WTC11 (cell line): ENCODE measurements at regions not wholly inside any gene's neighbourhood (a gene's known extent, or its start where the extent isn't known, plus 50 kb on each side); places are given as distances from the start of the nearest gene placed in this dataset.

Experiments used
- ATF2 ChIP-seq: sonication (generic); formaldehyde crosslinking; IDR thresholded peaks from 2 replicates; pipeline ENCODE4 v1.8.1; 2022; ENCODE audit warnings: low read depth, missing genetic modification reagents, borderline replicate concordance
- CTCF ChIP-seq: fragments of 200-600 bp; IDR thresholded peaks from 2 replicates; pipeline ENCODE4 v1.8.0; 2022; ENCODE audit warnings: antibody characterized with exemption
- E2F1 ChIP-seq: sonication (generic); formaldehyde crosslinking; IDR thresholded peaks from 2 replicates; pipeline ENCODE4 v1.8.0; 2022; ENCODE audit warnings: mild to moderate bottlenecking, missing genetic modification reagents
- E2F4 ChIP-seq: sonication (generic); formaldehyde crosslinking; IDR thresholded peaks from 2 replicates; pipeline ENCODE4 v1.8.1; 2022; ENCODE audit warnings: low read depth, mild to moderate bottlenecking, moderate library complexity, missing genetic modification reagents, borderline replicate concordance
- ETV6 ChIP-seq: sonication (generic); formaldehyde crosslinking; IDR thresholded peaks from 2 replicates; pipeline ENCODE4 v1.8.1; 2022; ENCODE audit warnings: mild to moderate bottlenecking, missing genetic modification reagents
- FOXP4 ChIP-seq: sonication (generic); formaldehyde crosslinking; IDR thresholded peaks from 2 replicates; pipeline ENCODE4 v1.8.0; 2022; ENCODE audit warnings: mild to moderate bottlenecking, missing genetic modification reagents
- JUN ChIP-seq: sonication (generic); formaldehyde crosslinking; IDR thresholded peaks from 2 replicates; pipeline ENCODE4 v1.8.0; 2023; ENCODE audit warnings: mild to moderate bottlenecking, missing genetic modification reagents
- MAX ChIP-seq: sonication (generic); formaldehyde crosslinking; IDR thresholded peaks from 2 replicates; pipeline ENCODE4 v1.8.0; 2022; ENCODE audit warnings: mild to moderate bottlenecking, missing genetic modification reagents
- MYBL2 ChIP-seq: sonication (generic); formaldehyde crosslinking; IDR thresholded peaks from 2 replicates; pipeline ENCODE4 v1.8.1; 2023; ENCODE audit warnings: mild to moderate bottlenecking, moderate library complexity, missing genetic modification reagents
- NR1H2 ChIP-seq: sonication (generic); formaldehyde crosslinking; IDR thresholded peaks from 2 replicates; pipeline ENCODE4 v1.9.0; 2021; ENCODE audit warnings: mild to moderate bottlenecking, moderate library complexity, missing genetic modification reagents
- USF1 ChIP-seq: sonication (generic); formaldehyde crosslinking; IDR thresholded peaks from 2 replicates; pipeline ENCODE4 v1.8.0; 2022; ENCODE audit warnings: mild to moderate bottlenecking, missing genetic modification reagents
- ZNF263 ChIP-seq: sonication (generic); formaldehyde crosslinking; IDR thresholded peaks from 2 replicates; pipeline ENCODE4 v1.8.1; 2022; ENCODE audit warnings: low read depth, mild to moderate bottlenecking, moderate library complexity, missing genetic modification reagents
- ZNF416 ChIP-seq: fragments of 250-450 bp; sonication (Bioruptor Pico); IDR thresholded peaks from 2 replicates; pipeline ENCODE4 v1.9.0; 2021; ENCODE audit warnings: mild to moderate bottlenecking, inconsistent platforms

GRCh38 chr2:19669559-19669958 is 232.2 kb downstream of the TTC32 start:
- TF ChIP-seq CTCF = no peak
- TF ChIP-seq ATF2 = no peak
- TF ChIP-seq E2F4 (CRISPR knock-in tag) = no peak
- TF ChIP-seq FOXP4 (CRISPR knock-in tag) = no peak
- no peak for TF ChIP-seq MAX (CRISPR knock-in tag)
- TF ChIP-seq JUN (CRISPR knock-in tag) = no peak
- no peak for TF ChIP-seq NR1H2
- TF ChIP-seq ETV6 (CRISPR knock-in tag) = no peak
- TF ChIP-seq ZNF416 (CRISPR knock-in tag) = no peak
- TF ChIP-seq MYBL2 = no peak
- TF ChIP-seq E2F1 (CRISPR knock-in tag) = no peak
- no peak for TF ChIP-seq ZNF263 (CRISPR knock-in tag)
- no peak for TF ChIP-seq USF1
